Adrenal gland (tissue), 9 donors: ENCODE measurements at regions not wholly inside any gene's neighbourhood (a gene's known extent, or its start where the extent isn't known, plus 50 kb on each side); places are given as distances from the start of the nearest gene placed in this dataset.

ENCODE experiments used
- DNase-seq, 7 donors: peaks; one replicate each; pipeline ENCODE4 v3.0.0-alpha.2; 2019 to 2020
- H3K27ac ChIP-seq, 5 donors: fragments of 200-600 bp; sonication (generic) in 4 of 5; 1 replicate in 3 of 5; 2 replicates in 2 of 5; pipeline versions ENCODE4 v1.5.1 to v1.8.0; 2016 to 2020; ENCODE audit warnings: mild to moderate bottlenecking in 1 of 5
- H3K27me3 ChIP-seq: fragments of 200-600 bp; 2 replicates; pipeline ENCODE4 v1.8.0; 2021
- H3K36me3 ChIP-seq, 2 donors: fragments of 200-600 bp; replicated peaks in 1 of 2; 1 replicate in 1 of 2; 2 replicates in 1 of 2; pipeline versions ENCODE4 v1.5.1 to v1.8.0; 2018 to 2022
- H3K4me1 ChIP-seq, 2 donors: fragments of 200-600 bp; replicated peaks in 1 of 2; 1 replicate in 1 of 2; 2 replicates in 1 of 2; pipeline versions ENCODE4 v1.5.1 to v1.8.0; 2018 to 2021
- H3K4me3 ChIP-seq, 4 donors: fragments of 200-600 bp; sonication (generic) in 3 of 4; one replicate each; pipeline ENCODE4 v1.5.1; 2016 to 2018
- H3K9me3 ChIP-seq, 3 donors: fragments of 200-600 bp; sonication (generic) in 1 of 3; replicated peaks in 1 of 3; 1 replicate in 2 of 3; 2 replicates in 1 of 3; pipeline versions ENCODE4 v1.5.1 to v1.8.0; 2016 to 2021
- CTCF ChIP-seq, 6 experiments: fragments of 450-650 bp in 4 of 6; fragments of 200-600 bp in 2 of 6; sonication (generic) in 1 of 6; IDR thresholded peaks; 1 replicate in 5 of 6; 2 replicates in 1 of 6; pipeline versions ENCODE4 v1.5.1 to v1.8.0; 2016 to 2021; ENCODE audit warnings: antibody characterized with exemption in 6 of 6, mild to moderate bottlenecking in 2 of 6, moderate library complexity in 1 of 6
- POLR2A ChIP-seq, 2 donors: fragments of 450-650 bp; IDR thresholded peaks; one replicate each; pipeline ENCODE4 v1.6.1; 2017; ENCODE audit warnings: antibody characterized with exemption in 2 of 2, mild to moderate bottlenecking in 2 of 2, moderate library complexity in 1 of 2
- WGBS, 4 donors: extraction: QIAGEN DNeasy Blood & Tissue Kit in 2 of 4; methylation state at CpG; one replicate each; pipeline versions ENCODE4 v1.1.5 to v1.1.7; 2013 to 2017; 5-methylcytosine and 5-hydroxymethylcytosine counted together
- intact Hi-C, 2 donors: fragments of 100-400 bp; cut with DNase I; formaldehyde crosslinking; loops; one replicate each; pipeline versions ENCODE4 v1.14.1 to v1.15.0; 2022 to 2023
- donor health status: healthy with polysubstance abuse.
- donor health status: Bipolar disorder and iron deficiency.
- donor health status: DM: yes; HTN: yes; CAD: no.
- donor health status: DM: no; HTN: no; CAD: no.
- donor health status: DM: no; HTN: no; CAD: no.

- H3K27me3 ChIP-seq = no peaks in the 10 kb centered on the region
- H3K4me1 ChIP-seq = peaks cover 0 to 6% of the 10 kb centered on the region in 2 donors
- peak; percentile 13 to 58 (median 54) for DNase-seq
- no peaks in the 10 kb centered on the region for H3K36me3 ChIP-seq
- H3K4me3 ChIP-seq = no peak overlapping the region
- no peaks in the 10 kb centered on the region for H3K9me3 ChIP-seq
- H3K27ac ChIP-seq = no peak overlapping the region
- TF ChIP-seq POLR2A (IDR thresholded peaks at IDR 0.05) (no peak), CTCF (IDR thresholded peaks at IDR 0.05) (no peak)
- intact Hi-C loops = no loop called here
- 63 to 84% (median 76%) methylated on average over 21 to 25 of the region's 25 CpGs for WGBS, 4 donors
These were observed 205.8 kb upstream of the SHH start for GRCh38 chr7:156017916-156018700.

- H3K27me3 ChIP-seq = no peaks in the 10 kb centered on the region
- H3K4me3 ChIP-seq = no peak overlapping the region
- no peaks in the 10 kb centered on the region for H3K36me3 ChIP-seq
- peaks cover 0 to 6% of the 10 kb centered on the region in 2 donors for H3K4me1 ChIP-seq
- H3K9me3 ChIP-seq = no peaks in the 10 kb centered on the region
- 85 to 89% (median 86%) methylated on average over 3 to 8 of the region's 8 CpGs for WGBS, 4 donors
- DNase-seq = peak in 2 of 7 donors; percentile 11 to 27
- no peak for TF ChIP-seq CTCF (IDR thresholded peaks at IDR 0.05)
- no peak for TF ChIP-seq POLR2A (IDR thresholded peaks at IDR 0.05)
- H3K27ac ChIP-seq = no peak overlapping the region
- intact Hi-C loops = no loop called here
These were observed 205.2 kb upstream of the SHH start for GRCh38 chr7:156017431-156017830.

- intact Hi-C loops = no loop called here
- Histone ChIP-seq H3K27ac (no peak overlapping the region), H3K36me3 (no peaks in the 10 kb centered on the region), H3K4me3 (no peak overlapping the region), H3K27me3 (no peaks in the 10 kb centered on the region), H3K4me1 (peaks cover 0 to 6% of the 10 kb centered on the region in 2 donors), H3K9me3 (no peaks in the 10 kb centered on the region)
- peak in 2 of 7 donors; percentile 4 to 35 for DNase-seq
- TF ChIP-seq POLR2A (IDR thresholded peaks at IDR 0.05) = no peak
- TF ChIP-seq CTCF (IDR thresholded peaks at IDR 0.05) = no peak
- WGBS, 4 donors = 92 to 98% (median 93%) methylated on average over 16 to 17 of the region's 17 CpGs
These were observed 203.2 kb upstream of the SHH start for GRCh38 chr7:156015237-156016020.

GRCh38 chr7:156014808-156015207, 202.5 kb upstream of the SHH start:
- intact Hi-C loops = no loop called here
- DNase-seq = peak in 2 of 7 donors; percentile 1 to 9
- H3K9me3 ChIP-seq = peaks cover 0 to 4% (median 0%) of the 10 kb centered on the region in 3 donors
- H3K4me1 ChIP-seq = peaks cover 0 to 6% of the 10 kb centered on the region in 2 donors
- no peak overlapping the region for H3K27ac ChIP-seq
- H3K4me3 ChIP-seq = no peak overlapping the region
- H3K27me3 ChIP-seq = no peaks in the 10 kb centered on the region
- 67 to 100% (median 91%) methylated on average over 1 to 2 of the region's 2 CpGs for WGBS, 4 donors
- no peaks in the 10 kb centered on the region for H3K36me3 ChIP-seq
- TF ChIP-seq POLR2A (IDR thresholded peaks at IDR 0.05) (no peak), CTCF (IDR thresholded peaks at IDR 0.05) (no peak)
